Dedifferentiated amniotic fluid mesenchymal stem cell (primary cell): ENCODE measurements at regions not wholly inside any gene's neighbourhood (a gene's known extent, or its start where the extent isn't known, plus 50 kb on each side); places are given as distances from the start of the nearest gene placed in this dataset.
A peak's percentile ranks its signal among the peaks of the same experiment; 100 is the strongest.
"Not testable (repeated sequence)": the region's sequence is repeated elsewhere in the genome, so short reads cannot be mapped to it uniquely, and the experiment has no call there.

Experiments used
- DNase-seq: peaks from one replicate; pipeline ENCODE4 v3.0.0-alpha.2; 2016; ENCODE audit errors: extremely low spot score

- DNase-seq = no peak
These were observed 68.7 kb downstream of the VSIG4 start for GRCh38 chrX:65971151-65971550.

DNA sequence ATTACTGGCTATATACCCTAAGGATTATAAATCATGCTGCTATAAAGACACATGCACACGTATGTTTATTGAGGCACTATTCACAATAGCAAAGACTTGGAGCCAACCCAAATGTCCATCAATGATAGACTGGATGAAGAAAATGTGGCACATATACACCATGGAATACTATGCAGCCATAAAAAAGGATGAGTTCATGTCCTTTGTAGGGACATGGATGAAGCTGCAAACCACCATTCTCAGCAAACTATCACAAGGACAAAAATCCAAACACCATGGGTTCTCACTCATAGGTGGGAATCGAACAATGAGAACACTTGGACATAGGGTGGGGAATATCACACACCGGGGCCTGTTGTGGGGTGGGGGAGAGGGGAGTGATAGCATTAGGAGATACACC, 72.7 kb downstream of the VSIG4 start:
- not testable (repeated sequence) for DNase-seq

- DNase-seq = no peak
These were observed 78.2 kb downstream of the VSIG4 start for GRCh38 chrX:65961714-65962113.

- DNase-seq = no peak
These were observed 91.8 kb downstream of the VSIG4 start for GRCh38 chrX:65948103-65948502.

DNA sequence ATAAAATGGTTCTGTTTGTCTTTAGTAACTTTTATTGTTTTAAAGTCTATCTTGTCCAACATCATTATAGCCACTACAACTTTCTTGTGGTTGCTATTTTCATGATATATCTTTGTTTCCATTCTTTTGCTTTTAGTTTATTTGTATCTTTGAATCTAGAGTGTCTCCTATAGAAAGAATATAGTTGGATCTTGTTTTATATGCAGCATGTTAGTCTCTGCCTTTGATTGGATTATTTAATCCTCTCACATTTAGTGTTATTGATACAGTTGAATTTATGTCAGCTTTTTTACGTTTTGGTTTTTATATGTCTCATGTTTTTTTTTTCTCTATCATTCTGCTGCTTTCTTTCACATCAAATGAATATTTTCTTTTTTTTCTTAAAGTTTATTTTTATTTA, 98.1 kb downstream of the VSIG4 start:
- no peak for DNase-seq

GRCh38 chrX:65933085-65933589, 106.7 kb downstream of the VSIG4 start:
- DNase-seq = no peak

DNA sequence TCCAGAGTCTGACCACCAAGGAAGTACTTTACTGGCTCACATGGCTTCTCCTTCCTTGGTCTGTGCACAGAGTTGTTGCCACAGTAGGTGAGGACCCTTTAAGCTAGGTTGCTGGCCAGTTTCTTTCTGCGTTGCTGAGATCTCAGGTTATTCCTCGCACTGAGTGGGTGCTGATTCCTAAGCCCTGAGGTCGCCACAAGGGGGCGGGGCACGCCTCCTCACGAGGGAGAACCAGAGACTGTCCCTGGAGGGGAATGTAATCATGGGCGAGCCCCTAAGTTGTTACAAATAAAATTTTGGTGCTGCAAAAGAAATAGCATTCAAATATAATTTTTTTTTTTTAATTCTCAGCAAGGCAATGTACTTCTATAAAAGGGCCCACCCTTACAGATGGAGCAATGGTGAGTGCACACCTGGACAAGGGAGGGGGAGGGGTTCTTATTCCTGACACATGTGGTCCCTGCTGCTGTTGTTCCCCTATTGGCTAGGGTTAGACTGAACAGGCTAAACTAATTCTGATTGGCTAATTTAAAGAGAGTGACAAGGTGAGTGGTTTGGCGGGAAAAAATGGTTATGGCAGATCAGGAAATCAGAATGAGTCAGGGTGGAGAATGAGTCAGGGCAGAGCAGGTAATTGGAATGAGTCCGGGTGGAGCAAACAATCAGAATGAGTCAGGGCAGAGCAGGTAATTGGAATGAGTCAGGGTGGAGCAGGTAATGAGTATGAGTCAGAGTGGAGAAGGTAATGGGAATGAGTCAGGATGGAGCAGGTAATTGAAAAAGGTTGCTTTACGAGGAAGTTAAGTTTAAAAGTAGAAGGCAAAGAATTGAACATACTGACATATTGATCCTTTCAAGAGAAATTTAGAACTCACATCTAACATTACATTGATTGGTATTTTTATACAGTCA, 107.5 kb downstream of the VSIG4 start:
- no peak for DNase-seq

DNA sequence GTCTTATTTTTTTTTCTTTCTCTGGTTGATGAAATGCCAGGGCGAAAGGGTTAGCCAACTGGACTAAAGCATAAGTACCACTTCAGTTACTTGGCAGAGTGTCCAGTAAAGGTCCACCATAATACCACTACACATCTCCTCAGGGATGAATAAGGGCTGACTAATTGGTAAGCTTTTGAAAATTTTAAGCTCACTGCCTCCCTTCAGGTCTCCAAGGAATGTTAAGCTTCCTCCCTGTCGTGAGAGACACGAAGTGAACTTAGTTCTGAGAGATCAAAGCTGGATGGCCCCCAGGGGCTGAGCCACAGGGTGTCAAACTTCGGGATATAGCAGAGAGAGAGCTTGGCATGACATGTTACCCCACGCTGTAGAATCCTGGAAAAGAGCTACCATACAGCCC, 111.4 kb downstream of the VSIG4 start:
- no peak for DNase-seq

GRCh38 chrX:65927386-65927785, 112.5 kb downstream of the VSIG4 start:
- DNase-seq = not testable (repeated sequence)

DNA sequence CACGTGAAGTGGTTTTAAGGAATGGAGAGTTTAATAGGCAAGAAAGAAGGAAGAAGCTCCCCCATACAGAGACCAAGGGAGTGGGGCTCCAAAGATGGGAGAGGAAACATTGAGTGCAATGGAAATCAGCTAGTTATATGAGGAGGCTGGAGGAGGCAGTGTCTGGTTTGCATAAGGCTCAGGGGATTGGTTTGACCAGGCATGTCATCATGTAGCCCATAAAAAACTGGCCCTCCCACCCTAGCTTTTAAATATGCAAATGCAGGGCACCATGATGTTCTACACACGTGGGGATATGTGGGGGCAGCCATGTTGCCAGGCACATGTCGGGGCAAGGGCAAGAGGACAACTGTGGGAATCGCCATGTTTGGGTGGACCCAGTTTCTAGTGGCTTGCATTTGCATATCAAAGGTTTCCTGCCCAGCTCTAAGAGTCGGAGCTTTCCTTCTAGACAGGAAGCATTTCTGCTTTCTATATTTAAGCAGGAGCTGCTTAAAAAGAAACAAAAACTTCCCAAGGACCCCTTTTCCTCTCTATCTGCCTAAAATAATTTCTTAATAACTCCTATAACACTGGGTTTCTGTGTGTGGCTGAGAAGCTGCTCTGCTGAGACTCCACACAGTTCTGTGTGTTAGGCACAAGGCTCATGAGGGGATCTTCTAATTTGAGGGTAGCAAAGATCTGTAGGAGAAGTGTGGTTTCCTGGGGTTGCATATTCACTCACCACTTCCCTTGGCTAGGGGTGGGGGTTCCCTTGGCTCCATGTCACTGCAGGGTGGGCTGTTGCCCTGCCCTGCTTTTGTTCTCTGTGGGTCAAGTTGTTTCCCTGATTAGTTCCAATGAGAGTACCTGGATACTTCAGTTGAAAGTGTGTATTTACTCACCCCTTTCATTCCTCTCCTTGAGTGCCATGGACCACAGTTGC, 113.5 kb downstream of the VSIG4 start:
- no peak for DNase-seq

GRCh38 chrX:65925592-65925991, 114.3 kb downstream of the VSIG4 start:
- no peak for DNase-seq

GRCh38 chrX:65925005-65925404, 114.9 kb downstream of the VSIG4 start:
- DNase-seq = no peak

DNA sequence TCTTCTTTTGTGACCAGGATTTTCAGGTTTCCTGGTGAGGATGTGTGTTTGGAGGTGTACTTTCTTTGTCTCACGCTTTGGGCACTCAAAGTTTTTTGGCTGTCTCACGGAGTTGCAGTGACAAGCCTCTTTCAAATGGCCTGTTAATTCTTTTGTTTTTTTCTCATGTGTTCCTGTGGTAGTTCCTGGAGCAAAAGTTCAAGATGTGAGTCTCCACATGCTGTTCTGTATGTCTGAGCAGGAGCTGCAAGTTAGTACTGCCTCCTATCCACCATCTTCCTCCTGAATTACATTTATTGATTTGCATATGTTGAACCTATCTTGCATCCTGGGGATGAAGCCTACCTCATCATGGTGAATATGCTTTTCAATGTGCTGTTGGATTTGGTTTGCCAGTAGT, 118.5 kb downstream of the VSIG4 start:
- no peak for DNase-seq

GRCh38 chrX:65920620-65921019, 119.3 kb downstream of the VSIG4 start:
- no peak for DNase-seq

DNA sequence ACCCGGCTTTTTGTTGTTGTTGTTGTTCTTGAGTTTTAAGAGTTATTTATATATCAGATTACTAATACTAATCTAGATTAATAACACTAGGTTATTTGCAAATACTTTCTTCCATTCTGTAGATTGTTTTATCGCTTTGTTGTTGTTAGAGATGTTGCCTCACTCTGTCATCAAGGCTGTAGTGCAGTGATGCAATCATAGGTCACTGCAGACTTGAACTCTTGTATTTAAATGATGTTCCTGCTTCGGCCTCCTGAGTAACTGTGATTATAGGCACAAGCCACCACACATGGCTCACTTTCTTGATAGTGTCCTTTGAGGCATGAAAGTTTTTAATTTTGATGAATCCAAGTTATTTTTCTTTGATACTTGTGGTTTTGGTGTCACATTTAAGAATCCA, 129.0 kb downstream of the VSIG4 start:
- DNase-seq = peak; percentile 12

GRCh38 chrX:65903750-65904149, 136.1 kb downstream of the VSIG4 start:
- DNase-seq = no peak

GRCh38 chrX:65902011-65902410, 137.9 kb downstream of the VSIG4 start:
- no peak for DNase-seq

- DNase-seq = no peak
These were observed 138.7 kb downstream of the VSIG4 start for GRCh38 chrX:65900850-65901844.

DNA sequence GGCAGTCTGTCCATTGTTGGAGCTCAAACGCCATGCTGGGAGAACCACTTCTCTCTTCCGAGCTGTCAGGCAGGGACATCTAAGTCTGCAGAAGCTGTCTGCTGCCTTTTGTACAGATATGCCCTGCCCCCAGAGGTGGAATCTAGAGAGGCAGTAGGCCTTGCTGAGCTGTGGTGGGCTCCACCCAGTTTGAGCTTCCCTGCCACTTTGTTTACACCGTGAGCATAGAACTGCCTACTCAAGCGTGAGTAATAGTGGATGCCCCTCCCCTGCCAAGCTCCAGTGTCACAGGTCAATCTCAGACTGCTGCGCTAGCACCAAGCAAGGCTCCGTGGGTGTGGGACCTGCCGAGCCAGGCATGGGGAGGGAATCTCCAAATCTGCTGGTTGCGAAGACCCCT, 145.7 kb downstream of the VSIG4 start:
- DNase-seq = no peak

DNA sequence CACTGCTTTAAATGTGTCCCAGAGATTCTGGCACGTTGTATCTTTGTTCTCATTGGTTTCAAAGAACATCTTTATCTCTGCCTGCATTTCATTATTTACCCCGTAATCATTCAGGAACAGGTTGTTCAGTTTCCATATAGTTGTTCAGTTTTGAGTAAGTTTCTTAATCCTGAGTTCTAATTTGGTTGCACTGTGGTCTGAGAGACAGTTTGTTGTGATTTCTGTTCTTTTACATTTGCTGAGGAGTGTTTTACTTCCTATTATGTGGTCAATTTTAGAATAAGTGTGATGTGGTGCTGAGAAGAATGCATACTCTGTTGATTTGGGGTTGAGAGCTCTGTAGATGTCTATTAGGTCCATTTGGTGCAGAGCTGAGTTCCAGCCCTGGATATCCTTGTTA, 148.1 kb downstream of the VSIG4 start:
- not testable (repeated sequence) for DNase-seq

DNA sequence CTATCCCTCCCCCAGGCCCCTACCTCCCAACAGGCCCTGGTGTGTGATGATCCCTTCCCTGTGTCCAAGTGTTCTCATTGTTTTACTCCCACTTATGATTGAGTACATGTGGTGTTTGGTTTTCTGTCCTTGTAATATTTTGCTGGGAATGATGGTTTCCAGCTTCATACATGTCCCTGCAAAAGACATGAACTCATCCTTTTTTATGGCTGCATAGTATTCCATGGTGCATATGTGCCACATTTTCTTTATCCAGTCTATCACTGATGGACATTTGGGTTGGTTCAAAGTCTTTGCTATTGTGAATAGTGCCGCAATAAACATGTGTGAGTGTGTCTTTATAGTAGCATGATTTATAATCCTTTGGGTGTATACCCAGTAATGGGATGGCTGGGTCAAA, 151.7 kb downstream of the VSIG4 start:
- not testable (repeated sequence) for DNase-seq
